PC-3 (cell line): ENCODE measurements at regions not wholly inside any gene's neighbourhood (a gene's known extent, or its start where the extent isn't known, plus 50 kb on each side); places are given as distances from the start of the nearest gene placed in this dataset.

ENCODE experiments used
- CTCF ChIP-seq: fragments of 300-600 bp; sonication (generic); conservative IDR thresholded peaks from 2 replicates; pipeline ENCODE4 v1.5.1; 2017; ENCODE audit warnings: antibody characterized with exemption, low read depth, mild to moderate bottlenecking, low read length
- EZH2phosphoT487 ChIP-seq: fragments of 300-600 bp; sonication (generic); IDR thresholded peaks from 2 replicates; pipeline ENCODE4 v1.6.1; 2018; ENCODE audit warnings: mild to moderate bottlenecking, antibody characterized with exemption, low read length, borderline replicate concordance

- TF ChIP-seq CTCF = no peak
- TF ChIP-seq EZH2phosphoT487 = no peak
Measured at GRCh38 chr9:79000230-79001002, 571.3 kb upstream of the TLE4 start.
